ENCODE measurements at regions not wholly inside any gene's neighbourhood (a gene's known extent, or its start where the extent isn't known, plus 50 kb on each side); places are given as distances from the start of the nearest gene placed in this dataset.

DNA sequence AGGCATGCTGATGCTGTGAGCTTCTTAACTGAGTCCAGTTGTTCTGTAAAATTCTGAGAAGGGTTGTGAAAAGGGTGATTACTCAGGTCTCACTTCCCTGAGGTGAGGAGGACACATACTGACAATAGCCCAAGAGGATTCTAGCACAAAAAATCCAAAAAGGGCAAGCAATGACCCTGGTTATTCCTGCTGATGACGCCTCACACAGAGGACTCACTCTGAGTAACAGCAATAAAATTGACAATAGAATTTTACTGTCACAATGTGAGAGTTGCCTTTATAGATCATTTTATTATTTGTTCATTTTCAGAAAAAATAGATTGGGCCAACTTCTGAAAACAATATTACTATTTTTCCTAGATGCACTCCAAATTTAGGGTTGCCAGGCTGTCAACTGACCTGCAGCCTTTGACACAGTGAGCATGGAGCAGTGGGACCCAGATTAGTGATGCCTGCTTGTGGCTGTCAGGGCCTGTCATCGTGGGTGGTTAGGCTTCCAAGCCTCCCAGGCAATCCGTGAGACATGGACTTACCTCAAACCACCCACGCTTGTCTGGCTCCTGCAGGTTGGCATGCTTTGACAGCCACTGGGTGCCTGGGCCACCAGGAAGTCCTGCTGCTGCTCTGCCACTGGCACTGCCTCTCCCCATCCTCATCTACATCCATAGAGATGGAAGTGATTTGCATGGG lies 396.0 kb upstream of the THBS1 start:
- peaks cover 37% of the 10 kb centered on the region for H3K4me1 ChIP-seq
- no peaks in the 10 kb centered on the region for H3K36me3 ChIP-seq
- H3K4me3 ChIP-seq = no peak overlapping the region
- H3K27me3 ChIP-seq = no peaks in the 10 kb centered on the region
- TF ChIP-seq, protein P1, sequence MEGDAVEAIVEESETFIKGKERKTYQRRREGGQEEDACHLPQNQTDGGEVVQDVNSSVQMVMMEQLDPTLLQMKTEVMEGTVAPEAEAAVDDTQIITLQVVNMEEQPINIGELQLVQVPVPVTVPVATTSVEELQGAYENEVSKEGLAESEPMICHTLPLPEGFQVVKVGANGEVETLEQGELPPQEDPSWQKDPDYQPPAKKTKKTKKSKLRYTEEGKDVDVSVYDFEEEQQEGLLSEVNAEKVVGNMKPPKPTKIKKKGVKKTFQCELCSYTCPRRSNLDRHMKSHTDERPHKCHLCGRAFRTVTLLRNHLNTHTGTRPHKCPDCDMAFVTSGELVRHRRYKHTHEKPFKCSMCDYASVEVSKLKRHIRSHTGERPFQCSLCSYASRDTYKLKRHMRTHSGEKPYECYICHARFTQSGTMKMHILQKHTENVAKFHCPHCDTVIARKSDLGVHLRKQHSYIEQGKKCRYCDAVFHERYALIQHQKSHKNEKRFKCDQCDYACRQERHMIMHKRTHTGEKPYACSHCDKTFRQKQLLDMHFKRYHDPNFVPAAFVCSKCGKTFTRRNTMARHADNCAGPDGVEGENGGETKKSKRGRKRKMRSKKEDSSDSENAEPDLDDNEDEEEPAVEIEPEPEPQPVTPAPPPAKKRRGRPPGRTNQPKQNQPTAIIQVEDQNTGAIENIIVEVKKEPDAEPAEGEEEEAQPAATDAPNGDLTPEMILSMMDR (IDR thresholded peaks at IDR 0.05) = no peak
- TF ChIP-seq POLR2A (IDR thresholded peaks at IDR 0.05) (no peak), POLR2AphosphoS5 (IDR thresholded peaks at IDR 0.05; ENCODE audit: insufficient read depth in 1 of 2, low read depth in 1 of 2) (no peak)
- H3K9me3 ChIP-seq = no peaks in the 10 kb centered on the region
- DNase-seq (ENCODE audit: extremely low spot score in 2 of 2) = no peak
- intact Hi-C loops (cut with DNase I) = no loop called here
- no peak overlapping the region for H3K27ac ChIP-seq

GRCh38 chr15:39188314-39188713 lies 392.6 kb upstream of the THBS1 start:
- no peak for DNase-seq (ENCODE audit: extremely low spot score in 2 of 2)
- Histone ChIP-seq H3K36me3 (no peaks in the 10 kb centered on the region), H3K4me3 (no peak overlapping the region), H3K27me3 (no peaks in the 10 kb centered on the region), H3K9me3 (no peaks in the 10 kb centered on the region), H3K4me1 (peaks cover 19% of the 10 kb centered on the region), H3K27ac (no peak overlapping the region)
- intact Hi-C loops (cut with DNase I) = no loop called here
- TF ChIP-seq POLR2A (IDR thresholded peaks at IDR 0.05) = no peak
- no peak for TF ChIP-seq POLR2AphosphoS5 (IDR thresholded peaks at IDR 0.05; ENCODE audit: insufficient read depth in 1 of 2, low read depth in 1 of 2)
- TF ChIP-seq, protein P1 (IDR thresholded peaks at IDR 0.05) = no peak

- Histone ChIP-seq H3K27me3 (no peaks in the 10 kb centered on the region), H3K27ac (no peak overlapping the region), H3K4me3 (no peak overlapping the region), H3K36me3 (no peaks in the 10 kb centered on the region), H3K9me3 (no peaks in the 10 kb centered on the region), H3K4me1 (peaks cover 19% of the 10 kb centered on the region)
- intact Hi-C loops (cut with DNase I) = no loop called here
- DNase-seq (ENCODE audit: extremely low spot score in 2 of 2) = no peak
- TF ChIP-seq, protein P1 (IDR thresholded peaks at IDR 0.05) = no peak
- TF ChIP-seq POLR2AphosphoS5 (IDR thresholded peaks at IDR 0.05; ENCODE audit: insufficient read depth in 1 of 2, low read depth in 1 of 2) = peak in 1 of 2 donors; percentile 75
- TF ChIP-seq POLR2A (IDR thresholded peaks at IDR 0.05) = no peak
Measured at GRCh38 chr15:39188930-39189329, 391.9 kb upstream of the THBS1 start.

DNA sequence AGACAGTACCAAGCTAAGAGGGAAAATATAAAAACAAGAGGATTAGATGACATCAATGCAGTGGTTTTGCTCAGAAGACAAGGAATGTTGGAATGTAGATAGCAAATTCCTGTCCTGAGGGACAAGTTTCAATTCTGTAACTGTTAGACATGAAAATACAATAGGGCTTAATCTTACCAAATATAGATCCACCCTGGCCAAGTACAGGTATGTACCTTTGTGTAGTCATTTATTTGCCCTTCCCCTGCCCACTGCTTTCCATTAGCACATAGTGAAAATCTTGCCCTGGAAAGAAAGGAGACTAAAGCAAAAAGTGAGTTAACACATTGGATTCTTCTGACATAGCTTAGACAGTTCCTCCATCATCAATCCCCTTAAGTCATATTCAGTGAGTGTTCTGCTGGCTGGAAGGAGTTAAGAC lies 389.0 kb upstream of the THBS1 start:
- intact Hi-C loops (cut with DNase I) = no loop called here
- Histone ChIP-seq H3K9me3 (no peaks in the 10 kb centered on the region), H3K27ac (no peak overlapping the region), H3K4me1 (peaks cover 27% of the 10 kb centered on the region), H3K4me3 (no peak overlapping the region), H3K27me3 (no peaks in the 10 kb centered on the region), H3K36me3 (no peaks in the 10 kb centered on the region)
- DNase-seq (ENCODE audit: extremely low spot score in 2 of 2) = no peak
- no peak for TF ChIP-seq POLR2A (IDR thresholded peaks at IDR 0.05)
- TF ChIP-seq, protein P1 (IDR thresholded peaks at IDR 0.05) = no peak

DNA sequence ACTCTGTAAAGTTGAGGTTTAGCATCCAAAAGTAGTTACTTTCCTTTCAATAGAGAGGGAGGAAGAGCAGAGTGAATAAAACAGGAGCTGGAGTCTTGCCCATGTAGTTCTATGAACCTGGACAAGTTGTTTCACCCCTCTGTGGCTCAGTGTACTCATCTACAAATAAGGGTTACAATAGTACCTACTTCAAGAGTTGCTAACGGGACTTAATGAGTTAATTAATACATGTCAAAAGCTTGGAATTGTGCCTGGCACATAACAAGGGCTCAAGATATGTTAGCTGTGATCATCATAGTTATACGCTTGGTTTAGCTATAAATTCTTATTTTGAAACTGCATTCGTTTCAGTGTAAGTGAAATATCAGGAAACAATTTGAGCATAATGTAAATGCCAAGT lies 388.5 kb upstream of the THBS1 start:
- DNase-seq (ENCODE audit: extremely low spot score in 2 of 2) = no peak
- Histone ChIP-seq H3K27ac (no peak overlapping the region), H3K36me3 (no peaks in the 10 kb centered on the region), H3K9me3 (no peaks in the 10 kb centered on the region), H3K4me1 (peaks cover 27% of the 10 kb centered on the region), H3K27me3 (no peaks in the 10 kb centered on the region), H3K4me3 (no peak overlapping the region)
- intact Hi-C loops (cut with DNase I) = no loop called here
- TF ChIP-seq POLR2A (IDR thresholded peaks at IDR 0.05) = no peak
- TF ChIP-seq POLR2AphosphoS5 (IDR thresholded peaks at IDR 0.05; ENCODE audit: insufficient read depth in 1 of 2, low read depth in 1 of 2) = no peak
- TF ChIP-seq, protein P1 (IDR thresholded peaks at IDR 0.05) = no peak

All from vagina (tissue), 2 donors.